T-helper 9 cell (primary cell): ENCODE measurements at regions not wholly inside any gene's neighbourhood (a gene's known extent, or its start where the extent isn't known, plus 50 kb on each side); places are given as distances from the start of the nearest gene placed in this dataset.

ENCODE experiments used
- DNase-seq: peaks from one replicate; pipeline ENCODE4 v3.0.0-alpha.2; 2020

DNA sequence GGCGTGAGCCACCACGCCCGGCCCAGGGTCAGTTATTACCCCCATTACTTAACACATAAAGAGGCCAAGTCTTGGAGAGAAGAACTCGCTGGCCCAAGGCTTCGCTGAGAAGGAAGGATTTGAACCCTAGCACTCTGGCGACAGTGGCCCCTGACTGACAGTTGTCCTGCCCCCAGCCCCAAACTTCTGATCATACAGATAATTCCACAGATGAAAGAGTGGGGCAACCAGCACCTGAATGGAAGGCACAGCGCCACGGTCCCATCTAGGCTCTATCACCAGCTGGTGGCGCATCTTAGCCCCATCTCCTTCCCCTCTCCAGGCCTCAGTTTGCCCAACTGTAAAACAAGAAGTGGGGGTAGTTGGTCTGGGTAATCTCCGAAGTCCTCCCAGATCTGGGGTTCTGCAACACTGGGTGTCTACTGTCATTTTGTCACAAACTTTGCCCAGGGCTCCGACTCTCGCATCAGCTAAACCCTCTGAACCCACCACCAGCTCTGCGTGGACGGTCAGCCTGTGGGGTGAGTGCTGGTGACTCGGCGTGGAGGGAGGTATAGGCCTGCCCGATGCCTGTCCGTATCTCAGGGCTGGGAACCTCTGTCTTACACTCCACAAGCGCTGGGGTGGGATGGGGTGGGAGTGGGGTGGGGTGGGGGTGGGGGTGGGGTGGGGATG lies 209.3 kb downstream of the C9orf50 start:
- no peak for DNase-seq

- no peak for DNase-seq
These were observed 210.7 kb downstream of the C9orf50 start for GRCh38 chr9:129410226-129410625.

DNA sequence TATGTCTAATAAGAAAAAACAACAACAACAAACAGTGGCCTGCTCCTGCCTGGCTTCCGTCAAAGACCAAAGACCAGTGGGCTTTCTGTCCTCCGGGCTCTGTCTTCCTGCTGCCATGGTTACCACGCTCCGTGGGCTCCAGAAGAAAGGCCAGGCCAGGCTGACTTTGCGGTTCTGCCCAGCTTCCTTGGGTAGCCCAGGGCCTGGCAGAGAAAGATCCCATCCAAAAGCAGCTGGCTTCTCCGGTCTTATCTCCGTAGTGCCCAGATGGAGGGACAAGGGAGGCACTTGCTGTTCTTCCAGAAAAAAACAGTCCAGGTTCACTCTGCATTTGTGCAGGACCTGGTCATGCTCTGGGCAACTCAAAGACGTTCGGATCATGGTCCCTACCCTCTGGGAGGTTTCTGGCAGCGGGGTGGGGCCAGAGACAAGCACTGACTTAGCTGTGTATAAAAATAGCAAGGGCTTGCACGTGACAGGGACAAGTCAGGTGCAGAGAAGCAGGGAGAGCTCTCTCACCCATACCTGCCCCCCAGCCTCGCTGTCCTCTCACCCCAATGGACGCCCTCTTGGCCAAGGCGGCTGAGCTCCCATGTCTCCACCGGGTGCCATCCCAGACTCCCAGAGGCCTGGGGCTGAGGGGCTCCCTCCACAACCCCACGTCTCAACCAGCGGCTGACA lies 212.2 kb downstream of the C9orf50 start:
- DNase-seq, result no peak

DNA sequence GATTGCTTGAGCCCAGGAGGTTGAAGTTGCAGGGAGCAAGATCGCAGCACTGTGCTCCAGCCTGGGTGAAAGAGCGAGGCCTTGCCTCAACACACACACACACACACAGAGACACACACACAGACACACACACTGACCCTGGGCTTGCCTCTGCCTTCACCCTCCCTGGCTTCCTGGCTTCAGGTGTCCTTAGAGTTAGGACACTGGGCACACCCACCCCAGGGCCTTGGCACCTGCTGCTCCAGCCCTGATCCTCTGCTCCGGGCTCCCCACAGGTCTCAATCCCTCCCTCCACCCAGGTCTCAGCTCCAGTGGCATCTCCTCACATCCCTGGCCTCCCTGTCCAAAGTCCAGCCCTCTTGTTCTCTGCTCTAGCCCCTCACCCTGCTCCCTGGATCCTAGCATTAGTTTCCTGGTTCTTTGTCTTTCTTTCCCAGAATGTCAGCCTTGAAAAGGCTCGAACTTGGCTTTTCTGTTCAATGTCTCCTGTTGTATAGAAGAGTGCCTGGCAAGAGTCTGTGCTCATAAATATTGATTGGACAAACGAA lies 212.9 kb downstream of the C9orf50 start:
- DNase-seq, result no peak

GRCh38 chr9:129406278-129407225 lies 214.3 kb downstream of the C9orf50 start:
- DNase-seq, result no peak

GRCh38 chr9:129405827-129406213 lies 215.1 kb downstream of the C9orf50 start:
- no peak for DNase-seq

GRCh38 chr9:129405089-129405826 lies 215.6 kb downstream of the C9orf50 start:
- no peak for DNase-seq

GRCh38 chr9:129404621-129405020 lies 216.3 kb downstream of the C9orf50 start:
- no peak for DNase-seq

- no peak for DNase-seq
These were observed 216.9 kb downstream of the C9orf50 start for GRCh38 chr9:129403779-129404620.

GRCh38 chr9:129402931-129403778 lies 217.7 kb downstream of the C9orf50 start:
- DNase-seq, result no peak

- no peak for DNase-seq
These were observed 218.5 kb downstream of the C9orf50 start for GRCh38 chr9:129402371-129402739.

GRCh38 chr9:129401623-129402370 lies 219.1 kb downstream of the C9orf50 start:
- no peak for DNase-seq

- DNase-seq, result no peak
These were observed 219.8 kb downstream of the C9orf50 start for GRCh38 chr9:129400971-129401622.

- no peak for DNase-seq
These were observed 220.6 kb downstream of the C9orf50 start for GRCh38 chr9:129400001-129400970.

DNA sequence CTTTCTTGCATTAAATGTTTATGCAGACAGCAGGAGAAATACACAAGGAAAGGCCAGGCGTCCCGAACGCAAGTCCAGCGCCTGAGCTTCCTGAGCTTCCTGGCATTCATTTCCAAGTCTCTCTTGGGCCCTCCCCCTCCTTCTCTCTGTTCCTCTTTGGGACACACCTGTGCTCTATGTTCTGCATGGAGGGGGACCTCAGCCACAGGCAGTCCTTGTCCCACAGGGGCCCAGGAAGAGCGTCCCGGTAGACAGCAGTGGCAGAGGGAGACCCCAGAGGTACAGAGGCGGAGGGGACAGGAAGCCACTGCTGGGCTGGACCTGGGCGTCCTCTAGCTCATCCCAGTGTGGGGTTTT lies 221.3 kb downstream of the C9orf50 start:
- no peak for DNase-seq

DNA sequence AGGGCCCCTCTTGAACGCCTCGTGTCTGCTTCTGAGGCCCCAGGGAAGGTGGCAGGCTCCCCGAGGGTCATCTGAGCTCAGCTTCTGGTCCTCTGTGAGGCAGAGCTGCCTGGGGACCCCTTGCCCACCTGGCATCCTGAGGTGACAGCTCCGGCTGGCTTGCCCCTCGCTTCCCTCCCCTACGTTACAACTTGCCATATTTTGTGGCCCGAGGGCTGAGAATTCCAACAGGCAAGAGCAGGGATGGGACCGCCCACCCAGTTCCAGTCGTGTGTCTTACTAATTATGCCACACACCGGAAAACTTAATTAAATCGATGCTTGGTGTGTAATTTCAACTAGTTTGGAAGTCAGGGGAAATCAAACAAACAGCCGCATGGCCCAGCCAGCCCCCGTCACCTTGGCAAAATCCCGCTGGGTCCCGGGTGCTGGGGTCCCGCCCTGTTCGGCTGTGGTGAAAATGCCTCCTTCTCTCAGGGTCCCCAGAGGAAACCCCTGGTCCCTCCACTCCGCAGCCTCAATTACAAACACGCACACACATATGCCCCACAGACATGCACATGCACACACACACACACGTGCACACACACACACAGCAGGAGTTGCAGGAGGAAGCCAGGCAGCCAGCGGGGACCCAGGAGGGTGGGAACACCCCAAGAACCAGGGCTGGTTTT lies 221.0 kb upstream of the IER5L start:
- DNase-seq, result no peak
